Skin of body (tissue), 1 donor: ENCODE measurements at regions not wholly inside any gene's neighbourhood (a gene's known extent, or its start where the extent isn't known, plus 50 kb on each side); places are given as distances from the start of the nearest gene placed in this dataset.
A peak's percentile ranks its signal among the peaks of the same experiment; 100 is the strongest.

Experiments
- DNase-seq: peaks from one replicate; lab custom pipeline; 2025; lab: John Stamatoyannopoulos, UW

DNA sequence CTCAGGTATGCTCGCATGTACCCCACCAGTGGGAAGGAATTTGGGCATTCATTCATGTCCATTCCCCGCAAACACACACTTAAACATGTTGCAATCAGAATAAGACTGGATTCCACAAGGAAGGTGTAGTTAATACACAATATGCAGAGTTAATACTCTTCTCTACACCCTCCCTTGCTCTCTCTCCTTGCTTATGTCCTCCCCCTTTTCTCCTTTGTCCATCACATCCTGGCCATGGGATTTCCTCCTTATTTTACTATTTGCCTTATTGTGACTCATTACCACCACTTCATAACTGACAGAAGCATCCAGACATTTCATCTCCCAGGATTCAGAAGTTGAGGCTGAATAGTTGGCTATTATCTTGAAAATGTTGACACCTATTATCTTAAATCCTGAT, 473.8 kb upstream of the SPHKAP start:
- no peak for DNase-seq

GRCh38 chr2:228654707-228655106, 473.2 kb upstream of the SPHKAP start:
- no peak for DNase-seq

- no peak for DNase-seq
Measured at GRCh38 chr2:228653884-228654283, 472.4 kb upstream of the SPHKAP start.

DNA sequence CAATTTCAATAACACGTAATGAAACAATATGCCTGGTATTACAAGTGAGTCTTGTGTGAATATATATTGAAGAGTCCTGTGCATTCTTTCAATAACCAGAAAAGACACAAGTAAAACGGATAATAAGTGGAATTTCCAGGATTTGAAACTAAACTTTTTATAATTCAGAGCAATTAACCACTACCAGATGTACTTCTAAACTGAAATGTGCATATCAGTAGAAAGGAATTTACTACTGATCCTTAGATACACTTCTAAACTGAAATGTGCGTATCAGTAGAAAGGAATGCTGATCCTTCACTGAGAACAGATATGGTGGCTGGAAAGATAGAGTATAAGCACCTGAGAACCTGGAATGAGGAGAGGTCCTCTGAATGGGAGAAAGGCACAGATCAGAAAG, 470.9 kb upstream of the SPHKAP start:
- peak; percentile 18 for DNase-seq

- DNase-seq: no peak
Measured at GRCh38 chr2:228649876-228650275, 468.4 kb upstream of the SPHKAP start.

- no peak for DNase-seq
Measured at GRCh38 chr2:228649447-228649846, 468.0 kb upstream of the SPHKAP start.

DNA sequence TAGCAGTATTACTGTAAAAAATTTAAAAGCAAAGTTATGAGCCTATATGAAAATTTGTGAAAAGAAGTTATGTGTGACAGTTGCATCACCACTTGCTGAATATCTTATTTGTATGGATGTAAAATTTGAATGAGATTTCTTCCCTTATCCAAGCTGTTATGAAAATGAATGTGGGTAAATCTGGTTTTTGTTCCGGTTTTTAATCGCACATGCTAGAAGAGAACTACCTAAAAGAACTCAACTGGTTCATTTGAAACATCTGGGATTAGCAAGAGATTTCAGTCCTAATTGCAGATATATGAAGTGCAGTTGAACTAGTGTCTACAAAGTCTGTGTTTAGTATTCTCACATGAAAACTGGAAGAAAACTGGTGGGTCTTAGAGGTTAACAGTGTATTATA, 467.1 kb upstream of the SPHKAP start:
- DNase-seq: no peak

DNA sequence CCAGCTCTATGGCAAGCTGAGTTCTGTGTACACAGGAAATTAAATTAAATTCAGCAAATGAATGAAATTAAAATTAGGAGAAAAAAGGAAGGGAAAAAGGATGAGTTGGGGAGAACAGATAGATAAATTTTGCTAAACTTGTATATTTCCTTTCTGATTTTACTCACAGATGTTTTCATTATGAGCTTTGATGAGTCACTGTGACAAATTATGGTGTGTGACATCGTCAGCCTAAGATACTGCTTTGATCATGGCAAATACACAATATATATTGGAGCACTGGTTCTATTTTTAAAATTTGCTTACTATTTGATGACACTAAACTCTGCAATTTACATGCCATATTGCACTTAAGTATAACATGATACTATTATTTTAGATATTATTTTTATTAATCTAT, 464.6 kb upstream of the SPHKAP start:
- DNase-seq: no peak

DNA sequence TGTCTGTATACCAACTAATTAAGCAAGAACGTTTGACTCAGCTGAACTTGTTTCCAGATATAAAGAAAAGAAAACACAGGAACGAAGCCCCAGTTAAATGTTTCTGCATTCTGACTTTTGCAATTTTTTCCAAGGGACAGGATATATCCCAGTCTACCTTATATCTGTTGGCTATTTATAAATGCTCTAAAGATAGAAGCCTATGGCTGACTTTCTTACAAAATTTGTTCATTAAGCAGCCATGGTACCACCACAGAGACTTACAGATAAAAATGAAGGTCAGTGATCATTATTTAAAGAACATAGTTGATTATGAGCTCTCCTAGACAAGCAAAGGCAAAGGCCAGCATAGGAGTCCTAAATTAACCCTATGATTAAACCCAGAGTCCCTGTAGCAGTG, 462.7 kb upstream of the SPHKAP start:
- DNase-seq: no peak

- no peak for DNase-seq
Measured at GRCh38 chr2:228642861-228643260, 461.4 kb upstream of the SPHKAP start.

DNA sequence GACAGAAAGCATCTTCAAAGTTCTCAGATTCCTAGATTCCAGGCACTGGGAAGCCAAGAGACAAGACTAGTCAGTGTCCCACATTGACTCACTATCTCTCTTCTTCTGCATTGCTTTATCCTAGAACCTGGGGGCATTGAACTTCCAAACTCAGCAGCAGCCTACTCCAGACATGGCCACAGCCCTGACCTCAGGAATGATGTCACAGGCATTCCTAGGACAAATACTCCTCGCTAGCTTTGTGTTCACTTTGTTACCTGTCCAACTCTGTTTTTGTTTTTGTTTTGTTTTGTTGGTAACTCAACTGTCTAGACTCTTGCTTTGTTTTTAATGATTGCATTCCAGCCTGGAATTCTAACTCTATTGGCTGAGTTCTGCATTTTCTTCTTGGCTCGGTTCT, 449.3 kb upstream of the SPHKAP start:
- DNase-seq: no peak

GRCh38 chr2:228629251-228629650, 447.8 kb upstream of the SPHKAP start:
- no peak for DNase-seq

DNA sequence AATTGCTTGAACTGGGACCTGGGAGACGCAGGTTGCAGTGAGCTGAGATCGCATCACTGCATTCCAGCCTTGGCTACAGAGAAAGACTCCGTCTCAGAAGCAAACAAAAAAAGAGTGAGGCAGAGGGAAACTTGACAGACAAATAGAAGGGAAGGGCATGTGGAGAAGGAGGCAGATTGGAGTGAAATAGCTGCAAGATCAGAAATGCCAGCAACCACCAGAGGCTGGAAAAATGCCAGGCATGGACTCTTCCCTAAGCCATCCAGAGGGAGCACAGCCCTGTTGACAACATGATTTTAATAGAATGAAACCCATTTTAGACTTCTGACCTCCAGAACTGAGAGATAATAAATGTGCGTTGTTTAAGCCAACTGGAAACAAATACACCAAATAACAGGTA, 447.2 kb upstream of the SPHKAP start:
- DNase-seq: no peak

GRCh38 chr2:228627510-228627909, 446.0 kb upstream of the SPHKAP start:
- DNase-seq: no peak

- no peak for DNase-seq
Measured at GRCh38 chr2:228625481-228625880, 444.0 kb upstream of the SPHKAP start.

- no peak for DNase-seq
Measured at GRCh38 chr2:228624733-228625132, 443.2 kb upstream of the SPHKAP start.

DNA sequence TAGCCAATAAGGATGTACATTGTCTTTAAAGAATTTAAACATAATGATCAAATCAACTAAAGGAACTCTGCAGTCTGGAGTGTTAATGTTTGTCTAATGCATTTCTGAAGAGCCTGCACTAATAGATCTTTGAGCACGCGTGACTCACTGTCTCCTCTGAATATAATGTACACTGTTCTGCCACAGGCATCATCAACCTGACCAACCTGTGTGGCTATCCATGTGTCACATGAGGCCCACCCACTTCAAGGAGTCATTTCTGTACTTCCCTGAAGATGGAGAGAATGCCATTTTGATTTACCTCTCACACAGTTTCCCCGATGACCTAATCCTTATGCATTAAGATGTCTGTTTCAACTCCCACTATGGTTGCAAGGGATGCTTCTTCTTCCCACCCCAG, 434.0 kb upstream of the SPHKAP start:
- no peak for DNase-seq

DNA sequence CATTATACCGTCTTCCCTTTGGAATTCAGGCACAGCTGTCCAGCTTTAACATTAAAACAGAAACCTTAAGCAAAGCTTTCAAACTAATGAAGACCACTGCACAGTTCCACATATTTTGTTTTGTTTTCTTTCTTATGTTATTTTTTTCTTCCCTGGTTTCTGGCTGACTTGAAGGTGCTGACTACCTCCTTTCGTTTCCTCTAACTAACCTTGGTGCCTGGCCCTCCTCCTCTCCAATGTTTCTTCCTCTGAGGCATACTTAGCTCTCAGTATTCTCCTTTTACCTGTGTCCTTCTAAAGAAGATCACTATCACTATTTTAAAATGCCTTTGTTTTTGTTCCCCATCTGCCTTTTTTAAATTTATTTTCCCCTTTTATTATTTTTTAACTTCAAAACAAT, 433.3 kb upstream of the SPHKAP start:
- DNase-seq: no peak

GRCh38 chr2:228613133-228613850, 431.8 kb upstream of the SPHKAP start:
- DNase-seq: no peak

DNA sequence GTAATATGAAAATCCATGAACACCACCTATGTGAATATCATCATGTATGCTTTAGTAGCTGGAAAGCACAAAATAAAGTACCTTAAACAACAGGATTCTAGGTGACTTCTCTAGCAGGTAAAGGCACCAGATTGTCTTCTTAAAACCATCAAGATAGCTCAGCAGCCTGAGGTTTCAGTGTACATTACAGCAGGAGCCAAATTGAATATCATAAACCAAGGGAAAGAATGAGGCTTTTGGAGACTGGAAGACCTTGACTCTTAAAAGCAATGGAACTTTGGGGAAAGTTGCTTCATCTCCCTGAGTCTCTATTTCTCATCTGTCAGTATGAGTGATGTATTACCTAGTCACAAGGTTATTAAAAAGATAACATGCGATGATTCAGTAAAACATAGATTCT, 429.7 kb upstream of the SPHKAP start:
- no peak for DNase-seq

GRCh38 chr2:228602288-228602687, 420.8 kb upstream of the SPHKAP start:
- DNase-seq: no peak

DNA sequence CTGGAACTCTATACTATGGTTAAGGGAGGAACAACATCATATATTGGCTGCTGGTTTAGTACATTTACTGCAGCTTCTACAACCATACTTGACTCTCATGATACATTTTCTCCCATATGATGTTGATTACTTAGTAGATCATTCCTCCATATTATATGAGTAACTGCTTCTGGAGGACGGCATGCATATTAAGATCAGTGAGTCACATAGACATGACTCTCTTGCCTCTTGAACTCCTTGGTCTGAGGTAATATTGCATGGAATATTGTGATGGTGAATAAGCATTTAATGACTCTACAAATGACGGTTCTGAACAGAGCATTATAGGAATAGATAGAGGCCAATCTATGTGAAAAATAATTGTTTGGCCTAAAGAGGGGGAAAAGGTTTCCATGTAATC, 418.8 kb upstream of the SPHKAP start:
- DNase-seq: no peak

- DNase-seq: no peak
Measured at GRCh38 chr2:228599781-228600180, 418.3 kb upstream of the SPHKAP start.

DNA sequence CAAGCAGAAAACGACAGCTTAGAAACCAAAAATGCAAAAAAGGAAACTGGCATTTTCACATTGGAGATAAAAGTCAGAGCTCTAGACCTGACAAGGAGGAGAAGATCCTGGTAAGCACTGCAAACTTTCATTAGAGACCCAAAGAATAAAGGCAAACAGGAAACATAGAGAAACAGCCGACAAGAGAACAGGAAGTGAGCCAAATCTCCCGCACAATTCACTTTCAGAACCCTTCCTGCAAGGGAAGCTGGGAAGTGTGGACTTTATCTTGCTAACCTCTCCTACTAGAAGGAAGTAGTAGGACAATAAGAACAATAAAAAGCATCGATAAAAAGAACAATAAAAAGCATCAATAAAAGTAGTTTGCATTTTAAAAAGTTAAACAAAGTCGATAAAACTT, 417.8 kb upstream of the SPHKAP start:
- DNase-seq: no peak
